Lower leg skin (tissue), 4 donors: ENCODE measurements at regions not wholly inside any gene's neighbourhood (a gene's known extent, or its start where the extent isn't known, plus 50 kb on each side); places are given as distances from the start of the nearest gene placed in this dataset.

ENCODE experiments used
- DNase-seq, 2 donors: peaks; one replicate each; pipeline ENCODE4 v3.0.0-alpha.2; 2019; ENCODE audit warnings: low spot score in 2 of 2
- H3K4me3 ChIP-seq: fragments of 200-600 bp; sonication (generic); 2 replicates; pipeline ENCODE4 v1.5.1; 2017; ENCODE audit warnings: mild to moderate bottlenecking, low read depth; ENCODE audit not compliant: poor library complexity, severe bottlenecking
- CTCF ChIP-seq, 3 donors: fragments of 450-650 bp; IDR thresholded peaks; one replicate each; pipeline ENCODE4 v1.5.1; 2016; ENCODE audit warnings: antibody characterized with exemption in 3 of 3, mild to moderate bottlenecking in 3 of 3, moderate library complexity in 2 of 3
- POLR2A ChIP-seq, 2 donors: fragments of 450-650 bp; IDR thresholded peaks; one replicate each; pipeline ENCODE4 v1.6.1; 2016 to 2017; ENCODE audit warnings: antibody characterized with exemption in 2 of 2, mild to moderate bottlenecking in 1 of 2, moderate library complexity in 1 of 2
- WGBS, 2 donors: methylation state at CpG; one replicate each; pipeline ENCODE4 v1.1.5; 2018; 5-methylcytosine and 5-hydroxymethylcytosine counted together
- intact Hi-C: fragments of 100-400 bp; cut with DNase I; formaldehyde crosslinking; loops from one replicate; pipeline ENCODE4 v1.15.0; 2023; ENCODE audit warnings: low total_unique reads

DNA sequence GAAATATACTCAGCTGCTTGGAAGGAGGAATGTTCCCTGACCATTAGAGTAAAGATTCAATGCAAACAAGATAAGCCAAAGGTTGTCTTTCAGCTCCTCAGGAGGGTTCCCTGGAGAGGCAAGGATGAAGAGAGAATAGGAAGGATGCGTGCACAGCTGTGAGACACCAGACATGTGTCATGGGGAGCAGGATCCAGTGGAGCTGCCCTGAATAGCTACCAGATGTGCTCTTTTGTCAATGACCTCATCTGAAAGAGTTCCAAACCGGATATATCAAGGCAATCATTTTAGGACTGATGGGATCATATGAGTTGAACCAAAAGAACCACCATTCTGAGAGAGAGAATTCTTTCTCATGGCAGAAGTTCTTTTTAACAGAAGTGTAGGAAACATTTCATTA, 490.6 kb downstream of the IRS1 start:
- no peak overlapping the region for H3K4me3 ChIP-seq
- TF ChIP-seq CTCF (IDR thresholded peaks at IDR 0.05) (no peak), POLR2A (IDR thresholded peaks at IDR 0.05) (no peak)
- DNase-seq = no peak
- WGBS, 2 donors = 49 to 62% methylated on average over 2 of the region's 2 CpGs
- intact Hi-C loops = no loop called here

DNA sequence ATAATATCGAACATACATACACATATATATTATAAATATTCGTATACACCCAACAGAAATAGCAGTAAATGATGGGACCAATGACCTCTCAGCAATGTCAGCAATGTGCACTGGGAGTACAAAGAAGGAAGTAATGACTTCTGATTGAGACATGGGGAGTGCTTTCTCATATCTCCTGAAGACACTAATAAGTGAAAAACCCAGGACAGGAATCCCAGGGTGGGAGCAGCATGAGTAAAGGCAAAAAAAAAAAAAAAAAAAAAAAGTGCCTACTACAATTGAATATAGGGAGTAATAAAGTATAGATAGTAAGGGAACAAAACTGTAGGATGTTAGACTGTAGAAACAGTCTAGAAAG, 491.3 kb downstream of the IRS1 start:
- no peak for TF ChIP-seq POLR2A (IDR thresholded peaks at IDR 0.05)
- no peak for TF ChIP-seq CTCF (IDR thresholded peaks at IDR 0.05)
- H3K4me3 ChIP-seq = no peak overlapping the region
- intact Hi-C loops = no loop called here
- WGBS, 2 donors = 92% methylated on average over 2 of the region's 2 CpGs
- DNase-seq = no peak

DNA sequence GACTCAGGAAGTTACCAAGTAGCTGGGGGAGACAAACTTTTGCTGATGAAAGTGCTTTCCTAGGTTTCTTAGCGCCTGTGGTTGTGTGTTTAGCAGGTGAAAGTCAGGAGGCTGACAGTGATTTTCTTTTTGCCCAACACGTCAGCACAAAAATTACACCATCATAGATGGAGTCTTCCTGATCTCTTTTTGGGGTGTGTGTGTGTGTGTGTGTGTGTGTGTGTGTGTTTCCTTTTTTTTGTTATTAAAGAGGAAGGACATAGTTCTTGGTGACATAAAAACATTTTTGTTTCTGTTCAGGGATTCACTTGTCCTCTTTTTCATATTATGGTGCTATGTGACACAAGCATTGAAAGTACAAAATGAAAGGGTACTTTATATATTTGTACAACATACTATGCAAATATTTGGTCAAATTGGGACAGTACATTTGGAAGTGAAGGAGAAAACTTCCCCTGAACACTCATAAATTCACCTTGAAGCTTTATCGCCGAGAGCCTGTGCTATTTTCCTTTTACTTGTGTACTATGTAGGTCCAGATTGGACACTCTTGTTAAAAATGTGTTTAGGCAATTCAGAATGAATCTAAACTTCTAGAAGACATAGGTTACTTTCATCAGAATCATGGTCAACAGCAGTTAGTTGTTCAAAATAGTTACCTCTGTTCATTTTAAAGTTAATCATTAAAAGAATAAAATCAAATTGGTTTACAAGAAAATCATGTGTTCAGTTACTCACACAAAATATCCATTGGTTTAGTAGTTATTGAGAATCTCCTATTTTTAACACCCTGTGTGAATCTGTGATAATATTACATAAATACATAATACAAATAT, 491.9 kb downstream of the IRS1 start:
- WGBS, 2 donors = 88 to 92% methylated on average over 4 of the region's 4 CpGs
- intact Hi-C loops = loop anchor here (2.0 kb wide), 1 partner anchor 15 kb away; no protein-coding TSS in a partner anchor
- no peak for TF ChIP-seq CTCF (IDR thresholded peaks at IDR 0.05)
- no peak for TF ChIP-seq POLR2A (IDR thresholded peaks at IDR 0.05)
- no peak for DNase-seq
- H3K4me3 ChIP-seq = no peak overlapping the region

- 98 to 99% methylated on average over 2 of the region's 2 CpGs for WGBS, 2 donors
- no peak for DNase-seq
- intact Hi-C loops = loop anchor here (2.0 kb wide), 1 partner anchor 14 kb away; no protein-coding TSS in a partner anchor
- no peak overlapping the region for H3K4me3 ChIP-seq
- TF ChIP-seq CTCF (IDR thresholded peaks at IDR 0.05) (no peak), POLR2A (IDR thresholded peaks at IDR 0.05) (no peak)
Observed at GRCh38 chr2:226306969-226307368, 492.7 kb downstream of the IRS1 start.

GRCh38 chr2:226304308-226304707, 495.3 kb downstream of the IRS1 start:
- TF ChIP-seq CTCF (IDR thresholded peaks at IDR 0.05) = no peak
- TF ChIP-seq POLR2A (IDR thresholded peaks at IDR 0.05) = no peak
- H3K4me3 ChIP-seq = no peak overlapping the region
- intact Hi-C loops = no loop called here
- DNase-seq = no peak
- 82 to 86% methylated on average over 3 of the region's 3 CpGs for WGBS, 2 donors

GRCh38 chr2:226303707-226304106, 495.9 kb downstream of the IRS1 start:
- H3K4me3 ChIP-seq = no peak overlapping the region
- WGBS, 2 donors = 29 to 35% methylated on average over 1 of the region's 1 CpG
- intact Hi-C loops = no loop called here
- TF ChIP-seq CTCF (IDR thresholded peaks at IDR 0.05) = no peak
- no peak for TF ChIP-seq POLR2A (IDR thresholded peaks at IDR 0.05)
- no peak for DNase-seq
